Astrocyte (in vitro differentiated cells and primary cell): ENCODE measurements at regions not wholly inside any gene's neighbourhood (a gene's known extent, or its start where the extent isn't known, plus 50 kb on each side); places are given as distances from the start of the nearest gene placed in this dataset.
A peak's percentile ranks its signal among the peaks of the same experiment; 100 is the strongest.
"Not testable (repeated sequence)": the region's sequence is repeated elsewhere in the genome, so short reads cannot be mapped to it uniquely, and the experiment has no call there.

ENCODE experiments used
- DNase-seq: peaks from one replicate; pipeline ENCODE4 v3.0.0-alpha.2; 2010; ENCODE audit warnings: low read depth
- FAIRE-seq: peaks from 2 replicates; lab custom pipeline; 2011; peaks lifted over from hg19 to GRCh38; lab: Jason Lieb, UNC
- H2AFZ ChIP-seq: 2 replicates; pipeline ENCODE4 v1.6.0; 2012; ENCODE audit warnings: low read depth, low read length, inconsistent platforms
- H3K27ac ChIP-seq: 2 replicates; pipeline ENCODE4 v1.5.1; 2011; ENCODE audit warnings: low read depth, low read length, inconsistent platforms
- H3K27me3 ChIP-seq: 2 replicates; pipeline ENCODE4 v1.6.0; 2011; ENCODE audit warnings: low read length, inconsistent platforms; ENCODE audit not compliant: insufficient read depth
- H3K36me3 ChIP-seq: 2 replicates; pipeline ENCODE4 v1.5.1; 2011; ENCODE audit warnings: low read length, inconsistent platforms; ENCODE audit not compliant: insufficient read depth
- H3K4me1 ChIP-seq: 2 replicates; pipeline ENCODE4 v1.5.1; 2011; ENCODE audit warnings: low read length, inconsistent platforms; ENCODE audit not compliant: insufficient read depth
- H3K4me2 ChIP-seq: 2 replicates; pipeline ENCODE4 v1.6.0; 2012; ENCODE audit warnings: low read length, inconsistent platforms
- H3K4me3 ChIP-seq: 2 replicates; pipeline ENCODE4 v1.5.1; 2011; ENCODE audit warnings: low read depth, mild to moderate bottlenecking, low read length, inconsistent platforms; ENCODE audit not compliant: insufficient read depth
- H3K79me2 ChIP-seq: 2 replicates; pipeline ENCODE4 v1.6.0; 2012; ENCODE audit warnings: mild to moderate bottlenecking, low read length, inconsistent platforms; ENCODE audit not compliant: insufficient read depth
- H3K9ac ChIP-seq: 2 replicates; pipeline ENCODE4 v1.6.0; 2012; ENCODE audit warnings: mild to moderate bottlenecking, low read length, inconsistent platforms
- H3K9me3 ChIP-seq: 2 replicates; pipeline ENCODE4 v1.5.1; 2012; ENCODE audit warnings: low read depth, mild to moderate bottlenecking, low read length, inconsistent platforms; ENCODE audit not compliant: insufficient read depth
- H4K20me1 ChIP-seq: 2 replicates; pipeline ENCODE4 v1.6.0; 2012; ENCODE audit warnings: low read length, inconsistent platforms; ENCODE audit not compliant: insufficient read depth
- H3K27ac Mint-ChIP-seq: one replicate; pipeline ENCODE4 v1.8.0; 2021; ENCODE audit warnings: mild to moderate bottlenecking, mixed read lengths; ENCODE audit not compliant: unreplicated experiment
- H3K27me3 Mint-ChIP-seq: one replicate; pipeline ENCODE4 v1.8.0; 2021; ENCODE audit warnings: low read depth, mixed read lengths; ENCODE audit not compliant: unreplicated experiment
- H3K36me3 Mint-ChIP-seq: one replicate; pipeline ENCODE4 v1.8.0; 2021; ENCODE audit warnings: low read depth, mixed read lengths; ENCODE audit not compliant: unreplicated experiment
- H3K4me1 Mint-ChIP-seq: one replicate; pipeline ENCODE4 v1.8.0; 2021; ENCODE audit warnings: low read depth, mixed read lengths; ENCODE audit not compliant: unreplicated experiment
- H3K4me3 Mint-ChIP-seq: one replicate; pipeline ENCODE4 v1.8.0; 2021; ENCODE audit warnings: mild to moderate bottlenecking, moderate library complexity, mixed read lengths; ENCODE audit not compliant: unreplicated experiment
- H3K9me3 Mint-ChIP-seq: one replicate; pipeline ENCODE4 v1.8.0; 2021; ENCODE audit warnings: mild to moderate bottlenecking, mixed read lengths; ENCODE audit not compliant: unreplicated experiment

DNA sequence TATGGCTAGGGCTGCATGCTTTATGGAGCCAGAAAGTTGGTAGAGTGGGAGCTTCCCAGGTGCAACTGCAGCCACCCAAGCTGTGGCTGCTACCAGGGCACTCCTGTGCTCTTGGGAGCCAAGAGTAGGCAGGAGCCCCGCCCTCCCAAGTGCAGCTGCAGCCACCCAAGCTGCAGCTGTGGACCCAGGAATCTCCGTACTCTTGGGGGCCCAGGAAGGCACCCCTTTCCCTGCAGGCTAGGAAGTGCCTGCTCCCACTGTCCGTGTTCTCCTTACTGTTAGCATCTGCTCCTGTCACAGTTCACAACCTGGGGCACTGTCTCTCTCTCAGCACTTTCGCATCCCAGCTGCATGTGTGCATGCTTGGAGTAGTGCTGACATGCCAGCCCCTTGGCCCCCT, 1718.4 kb downstream of the SPATA31A7 start:
- H3K4me1 ChIP-seq, DNase-seq, H3K27ac Mint-ChIP-seq, H3K27me3 Mint-ChIP-seq, H3K4me2 ChIP-seq, H3K9ac ChIP-seq, H3K9me3 ChIP-seq, FAIRE-seq, H3K9me3 Mint-ChIP-seq, H3K4me3 Mint-ChIP-seq, H3K36me3 ChIP-seq, H3K79me2 ChIP-seq, H3K4me3 ChIP-seq, H3K36me3 Mint-ChIP-seq, H3K27ac ChIP-seq, H2AFZ ChIP-seq, H3K4me1 Mint-ChIP-seq, H3K27me3 ChIP-seq, H4K20me1 ChIP-seq: not testable (repeated sequence)

DNA sequence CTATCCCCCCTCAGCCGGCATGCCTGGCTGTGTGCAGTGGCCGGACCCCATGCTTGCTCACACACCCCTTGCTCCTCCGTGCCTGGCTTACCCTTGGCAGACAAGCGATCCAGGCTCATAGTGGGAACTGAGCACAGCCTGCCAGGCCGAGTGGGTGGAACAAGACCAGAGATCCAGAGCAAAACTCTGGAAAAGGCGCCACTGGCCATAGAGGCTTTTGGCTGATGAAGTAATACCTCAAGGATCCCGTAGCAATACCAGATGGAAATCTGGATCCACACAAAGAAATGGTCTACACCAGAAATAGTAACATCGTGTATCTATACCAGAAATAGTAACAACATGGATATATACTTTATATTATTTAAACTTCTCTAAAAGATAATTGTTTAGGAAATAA, 1719.6 kb downstream of the SPATA31A7 start:
- H3K27ac ChIP-seq, H3K4me1 ChIP-seq, H2AFZ ChIP-seq, H3K36me3 ChIP-seq, H3K27me3 ChIP-seq, H3K4me3 Mint-ChIP-seq, H4K20me1 ChIP-seq, FAIRE-seq, H3K27me3 Mint-ChIP-seq, DNase-seq, H3K79me2 ChIP-seq, H3K4me3 ChIP-seq, H3K9me3 ChIP-seq, H3K9me3 Mint-ChIP-seq, H3K4me1 Mint-ChIP-seq, H3K9ac ChIP-seq, H3K36me3 Mint-ChIP-seq, H3K27ac Mint-ChIP-seq, H3K4me2 ChIP-seq: not testable (repeated sequence)

DNA sequence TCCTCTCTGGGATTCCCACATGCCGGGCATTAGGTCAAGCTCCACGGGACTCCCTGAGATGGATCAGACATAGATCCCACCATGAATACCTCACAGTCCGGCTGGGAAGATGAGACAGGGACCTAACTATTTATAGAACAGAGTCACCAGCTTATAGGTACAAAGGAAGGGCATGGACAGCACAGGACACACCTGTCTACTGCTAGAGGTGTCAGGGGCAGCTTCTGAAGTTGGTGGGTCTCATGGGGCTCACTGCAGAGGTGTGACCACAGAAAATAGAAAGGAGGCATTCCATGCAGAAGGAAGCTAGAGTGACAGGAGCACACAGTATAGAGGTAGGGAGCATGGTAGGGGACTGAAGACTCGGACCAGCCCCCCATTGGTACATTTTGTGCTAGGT, 1722.4 kb downstream of the SPATA31A7 start:
- H3K4me1 ChIP-seq, H4K20me1 ChIP-seq, H3K9me3 Mint-ChIP-seq, H3K36me3 Mint-ChIP-seq, H3K27ac ChIP-seq, H3K27me3 Mint-ChIP-seq, DNase-seq, H2AFZ ChIP-seq, H3K9me3 ChIP-seq, H3K9ac ChIP-seq, H3K4me1 Mint-ChIP-seq, H3K4me2 ChIP-seq, H3K79me2 ChIP-seq, H3K4me3 ChIP-seq, H3K36me3 ChIP-seq, H3K27me3 ChIP-seq, H3K4me3 Mint-ChIP-seq, FAIRE-seq, H3K27ac Mint-ChIP-seq: not testable (repeated sequence)

DNA sequence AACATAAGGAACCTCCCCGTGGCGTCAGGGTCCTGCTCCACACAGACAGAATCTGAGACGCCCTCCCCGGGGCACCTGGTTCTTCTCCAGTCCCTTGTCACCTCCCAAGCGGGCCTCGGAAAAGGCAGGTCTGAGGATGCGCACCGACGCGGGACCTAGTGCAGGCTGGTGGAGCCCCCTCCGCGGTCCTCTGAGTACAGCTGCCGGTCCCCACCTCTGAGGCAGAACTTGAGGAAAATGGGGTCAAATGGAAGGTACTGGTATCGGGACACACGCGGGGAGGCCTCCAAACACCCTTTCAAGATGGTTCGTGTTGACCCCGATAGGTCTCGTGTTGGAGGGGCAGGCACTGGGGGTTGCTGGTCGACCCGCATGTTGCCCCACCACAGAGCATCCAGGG, 1725.3 kb downstream of the SPATA31A7 start:
- H3K4me2 ChIP-seq, H3K4me1 ChIP-seq, DNase-seq, H4K20me1 ChIP-seq, H3K9me3 ChIP-seq, H3K27ac ChIP-seq, H3K4me3 Mint-ChIP-seq, H2AFZ ChIP-seq, H3K27me3 Mint-ChIP-seq, H3K27ac Mint-ChIP-seq, H3K36me3 Mint-ChIP-seq, FAIRE-seq, H3K4me1 Mint-ChIP-seq, H3K36me3 ChIP-seq, H3K4me3 ChIP-seq, H3K9ac ChIP-seq, H3K79me2 ChIP-seq, H3K27me3 ChIP-seq, H3K9me3 Mint-ChIP-seq: not testable (repeated sequence)

DNA sequence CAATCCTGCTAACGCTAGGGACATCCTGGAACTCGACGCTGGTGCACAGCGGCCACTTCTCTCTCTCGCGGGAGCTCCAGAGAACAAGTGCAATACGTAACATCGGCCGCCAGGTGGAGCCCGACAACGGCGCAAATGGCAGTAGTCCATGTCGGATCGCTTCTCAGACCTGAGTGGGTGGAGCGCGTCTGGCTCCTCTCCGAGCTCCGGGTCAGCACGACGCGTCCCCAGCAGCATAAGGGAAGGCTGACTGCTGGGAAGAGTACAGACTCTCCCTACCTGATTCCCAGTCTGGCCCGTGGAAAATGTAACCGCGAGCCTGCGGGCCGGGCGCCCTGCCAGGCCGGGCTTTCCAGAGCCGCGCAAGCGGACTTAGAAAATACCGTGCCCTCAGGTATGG, 1725.8 kb downstream of the SPATA31A7 start:
- DNase-seq, H3K4me1 Mint-ChIP-seq, H3K9ac ChIP-seq, H3K4me2 ChIP-seq, H2AFZ ChIP-seq, H3K9me3 Mint-ChIP-seq, H3K9me3 ChIP-seq, H3K36me3 ChIP-seq, H3K27ac ChIP-seq, H3K36me3 Mint-ChIP-seq, H3K27me3 ChIP-seq, H4K20me1 ChIP-seq, H3K4me3 ChIP-seq, H3K79me2 ChIP-seq, H3K4me3 Mint-ChIP-seq, H3K4me1 ChIP-seq, H3K27me3 Mint-ChIP-seq, H3K27ac Mint-ChIP-seq: not testable (repeated sequence)
- peak; percentile 79 for FAIRE-seq

DNA sequence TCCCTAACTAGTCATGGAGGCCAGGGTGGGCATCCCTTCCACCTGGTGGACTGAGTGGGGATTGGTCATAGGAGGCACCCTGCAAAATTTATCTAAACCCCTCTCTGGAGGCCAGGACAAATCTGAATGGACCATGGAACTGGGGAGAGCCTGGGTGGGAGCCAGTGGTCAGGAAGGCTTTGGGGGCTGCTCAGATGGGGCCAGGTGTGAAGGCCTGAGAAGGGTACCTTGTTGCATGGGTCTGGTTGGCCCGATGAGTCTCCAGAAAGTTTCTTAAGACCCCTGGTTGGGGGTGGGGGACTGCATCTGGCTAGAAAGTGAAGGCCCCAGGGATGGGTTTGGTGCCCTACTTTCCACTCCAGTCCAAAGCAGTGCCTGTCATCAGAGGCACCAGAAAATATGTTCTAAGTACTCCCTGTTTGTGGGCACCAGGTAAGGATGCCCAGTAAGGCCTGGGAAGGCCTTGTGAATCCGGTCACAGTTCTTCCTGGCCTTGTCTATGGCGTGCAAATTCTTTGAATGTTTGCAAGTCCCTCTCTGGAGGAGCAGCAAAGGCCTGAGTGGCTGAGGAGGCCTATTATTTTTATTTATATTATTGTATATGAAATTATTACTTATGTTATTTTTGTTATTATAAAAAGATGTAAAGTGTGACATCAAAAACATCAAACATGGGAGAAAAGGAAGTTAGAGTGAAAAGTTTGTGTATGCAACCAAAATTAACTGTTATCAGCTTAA, 1729.0 kb downstream of the SPATA31A7 start:
- H3K36me3 ChIP-seq, DNase-seq, H3K36me3 Mint-ChIP-seq, H3K27me3 ChIP-seq, H2AFZ ChIP-seq, FAIRE-seq, H3K4me3 ChIP-seq, H3K9me3 Mint-ChIP-seq, H3K27me3 Mint-ChIP-seq, H3K9ac ChIP-seq, H4K20me1 ChIP-seq, H3K9me3 ChIP-seq, H3K4me1 ChIP-seq, H3K4me1 Mint-ChIP-seq, H3K4me2 ChIP-seq, H3K27ac ChIP-seq, H3K79me2 ChIP-seq, H3K4me3 Mint-ChIP-seq, H3K27ac Mint-ChIP-seq: not testable (repeated sequence)
